PFSK-1 (cell line): ENCODE measurements at regions not wholly inside any gene's neighbourhood (a gene's known extent, or its start where the extent isn't known, plus 50 kb on each side); places are given as distances from the start of the nearest gene placed in this dataset.

Experiments used
- FOXP2 ChIP-seq: optimal IDR thresholded peaks from 2 replicates; pipeline ENCODE3; 2011; ENCODE audit warnings: borderline replicate concordance, control low read depth, inconsistent platforms; ENCODE audit not compliant: insufficient read depth; ENCODE audit errors: extremely low read length, extremely low read depth
- POLR2AphosphoS5 ChIP-seq: IDR thresholded peaks from 2 replicates; pipeline ENCODE4 v1.6.1; 2012; ENCODE audit warnings: low read depth, mild to moderate bottlenecking, control low read depth, low read length, moderate library complexity
- REST ChIP-seq, 2 experiments: IDR thresholded peaks; 2 replicates each; pipeline versions ENCODE4 v1.6.1 to v1.8.0; 2011 to 2012; ENCODE audit warnings: low read depth in 2 of 2, low read length in 2 of 2, control low read depth in 1 of 2, inconsistent platforms in 1 of 2, mild to moderate bottlenecking in 1 of 2, moderate library complexity in 1 of 2; ENCODE audit not compliant: insufficient read depth in 1 of 2
- SIN3A ChIP-seq: IDR thresholded peaks from 2 replicates; pipeline ENCODE4 v1.6.1; 2012; ENCODE audit warnings: mild to moderate bottlenecking, low read length, moderate library complexity, borderline replicate concordance; ENCODE audit not compliant: insufficient read depth
- TAF1 ChIP-seq: IDR thresholded peaks from 2 replicates; pipeline ENCODE4 v1.6.1; 2012; ENCODE audit warnings: low read length, control low read depth, borderline replicate concordance; ENCODE audit not compliant: insufficient read depth

GRCh38 chr13:91195789-91196188 lies 151.7 kb upstream of the MIR17HG start:
- TF ChIP-seq POLR2AphosphoS5 = no peak
- TF ChIP-seq TAF1 = no peak
- no peak for TF ChIP-seq SIN3A
- no peak for TF ChIP-seq REST (IDR thresholded peaks at IDR 0.05; ENCODE audit: insufficient read depth in 1 of 2, low read depth in 2 of 2, low read length in 2 of 2)
- no peak for TF ChIP-seq FOXP2
